Inflammatory macrophage (primary cell): ENCODE measurements at regions not wholly inside any gene's neighbourhood (a gene's known extent, or its start where the extent isn't known, plus 50 kb on each side); places are given as distances from the start of the nearest gene placed in this dataset.

ENCODE experiments used
- DNase-seq, 2 donors: peaks; one replicate each; pipeline ENCODE4 v3.0.0-alpha.2; 2020 to 2022

GRCh38 chr1:229035054-229035747, 235.7 kb upstream of the RAB4A start:
- DNase-seq: no peak

- no peak for DNase-seq
Observed at GRCh38 chr1:229035748-229036082, 235.2 kb upstream of the RAB4A start.

- DNase-seq: no peak
Observed at GRCh38 chr1:229037806-229038405, 233.0 kb upstream of the RAB4A start.

GRCh38 chr1:229040630-229041358, 230.1 kb upstream of the RAB4A start:
- DNase-seq: no peak

- no peak for DNase-seq
Observed at GRCh38 chr1:229041946-229042345, 229.0 kb upstream of the RAB4A start.

GRCh38 chr1:229042482-229042881, 228.4 kb upstream of the RAB4A start:
- no peak for DNase-seq

- peak; percentile 78 to 80 for DNase-seq
Observed at GRCh38 chr1:229043115-229043514, 227.8 kb upstream of the RAB4A start.

GRCh38 chr1:229046251-229046853, 224.6 kb upstream of the RAB4A start:
- DNase-seq: no peak

GRCh38 chr1:229047161-229047839, 223.6 kb upstream of the RAB4A start:
- no peak for DNase-seq

GRCh38 chr1:229047840-229048620, 222.9 kb upstream of the RAB4A start:
- DNase-seq: no peak

GRCh38 chr1:229048896-229049295, 222.0 kb upstream of the RAB4A start:
- peak in 1 of 2 donors; percentile 33 for DNase-seq

- DNase-seq: no peak
Observed at GRCh38 chr1:229056046-229056445, 214.9 kb upstream of the RAB4A start.

- no peak for DNase-seq
Observed at GRCh38 chr1:229058111-229058561, 212.8 kb upstream of the RAB4A start.

- peak; percentile 32 to 50 for DNase-seq
Observed at GRCh38 chr1:229058729-229059128, 212.2 kb upstream of the RAB4A start.

GRCh38 chr1:229059671-229060539, 211.0 kb upstream of the RAB4A start:
- no peak for DNase-seq

- no peak for DNase-seq
Observed at GRCh38 chr1:229062135-229062534, 208.8 kb upstream of the RAB4A start.

GRCh38 chr1:229063154-229063773, 207.6 kb upstream of the RAB4A start:
- no peak for DNase-seq

GRCh38 chr1:229064320-229065168, 206.4 kb upstream of the RAB4A start:
- DNase-seq: no peak

GRCh38 chr1:229065613-229066012, 205.3 kb upstream of the RAB4A start:
- DNase-seq: no peak

- DNase-seq: peak; percentile 23 to 44
Observed at GRCh38 chr1:229066591-229066990, 204.3 kb upstream of the RAB4A start.
